COR-L47 (cell line): ENCODE measurements at regions not wholly inside any gene's neighbourhood (a gene's known extent, or its start where the extent isn't known, plus 50 kb on each side); places are given as distances from the start of the nearest gene placed in this dataset.
"Not testable (repeated sequence)": the region's sequence is repeated elsewhere in the genome, so short reads cannot be mapped to it uniquely, and the experiment has no call there.

Source experiments
- DNase-seq: peaks from one replicate; lab custom pipeline; 2025; lab: John Stamatoyannopoulos, UW

DNA sequence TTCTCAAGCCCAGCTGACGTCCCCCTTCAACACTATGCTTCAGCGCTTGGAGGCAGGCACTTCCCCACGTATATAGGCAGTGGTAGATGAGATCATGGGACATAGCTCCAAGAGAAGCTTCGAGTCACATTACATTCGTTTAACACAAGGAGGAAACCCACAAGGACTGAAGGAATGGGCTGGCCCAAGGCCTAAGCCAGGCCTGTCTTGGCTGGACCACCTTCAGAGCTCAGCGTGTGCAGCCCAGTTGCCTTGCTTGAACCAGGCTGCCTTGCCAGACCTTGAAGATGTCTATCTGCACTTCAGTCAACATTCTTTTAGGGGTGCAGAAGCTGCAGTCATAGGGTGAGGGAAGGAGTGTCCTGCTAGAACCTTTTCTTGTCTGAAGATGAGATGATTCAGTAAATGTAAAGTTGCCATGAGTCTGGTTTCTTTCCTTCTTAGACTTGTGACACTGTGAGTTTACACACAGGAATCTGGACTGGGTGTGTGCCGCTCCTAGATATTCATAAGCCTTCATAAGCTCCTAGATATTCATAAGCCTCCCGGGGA is 144.1 kb upstream of the RBPJ start:
- no peak for DNase-seq

DNA sequence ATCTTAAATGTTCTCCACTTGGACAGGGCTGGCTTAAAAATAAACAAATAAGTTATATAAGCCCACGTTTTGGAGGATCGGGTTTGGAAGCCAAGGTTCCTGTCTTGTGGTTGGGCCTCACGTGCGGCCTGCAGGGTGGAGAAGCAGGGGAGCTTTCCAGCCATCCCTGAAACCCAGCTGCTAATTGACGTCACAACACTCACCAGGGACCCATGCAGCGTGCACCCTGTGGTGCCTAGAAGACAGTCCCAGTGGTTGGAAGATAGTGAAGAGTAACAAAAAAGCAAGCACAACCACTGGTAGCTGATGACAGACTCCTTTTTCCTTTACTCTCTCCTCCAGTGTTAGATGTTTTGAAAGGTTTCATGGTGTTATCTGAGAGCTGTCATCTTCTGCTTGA is 142.0 kb upstream of the RBPJ start:
- no peak for DNase-seq

DNA sequence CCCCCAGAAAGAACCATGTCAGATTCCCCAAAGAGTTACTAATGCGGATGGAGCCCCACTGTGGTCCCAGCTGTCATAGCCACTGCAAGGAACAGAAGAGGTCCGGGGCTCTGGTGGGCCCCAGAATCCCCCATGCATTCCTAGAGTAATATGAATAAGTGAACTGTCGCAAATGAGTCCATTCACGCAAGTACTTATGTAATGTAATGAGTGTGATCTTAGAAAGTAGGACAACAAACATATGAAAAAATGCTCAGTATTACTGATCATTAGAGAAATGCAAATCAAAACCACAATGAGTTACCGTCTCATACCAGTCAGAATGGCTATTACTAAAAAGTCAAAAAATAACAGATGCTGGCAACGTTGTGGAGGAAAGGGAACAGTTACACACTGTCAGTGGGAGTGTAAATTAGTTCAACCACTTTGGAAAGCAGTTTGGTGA is 141.5 kb upstream of the RBPJ start:
- no peak for DNase-seq

DNA sequence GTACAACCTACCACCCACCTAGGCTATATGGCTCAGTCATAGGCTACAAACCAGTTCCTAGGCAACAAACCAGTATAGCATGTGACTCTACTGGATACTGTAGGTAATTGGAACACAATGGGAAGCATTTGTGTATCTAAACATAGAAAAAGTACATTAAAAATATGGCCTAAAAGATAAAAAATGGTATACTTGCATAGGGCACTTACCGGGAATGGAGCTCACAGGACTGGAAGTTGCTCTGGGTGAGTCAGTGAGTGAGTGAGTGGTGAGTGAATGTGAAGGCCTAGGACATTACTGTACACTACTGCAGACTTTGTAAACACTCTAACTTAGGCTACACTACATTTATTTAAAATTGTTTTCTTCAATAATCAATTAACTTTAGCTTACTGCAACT is 139.2 kb upstream of the RBPJ start:
- DNase-seq = no peak

DNA sequence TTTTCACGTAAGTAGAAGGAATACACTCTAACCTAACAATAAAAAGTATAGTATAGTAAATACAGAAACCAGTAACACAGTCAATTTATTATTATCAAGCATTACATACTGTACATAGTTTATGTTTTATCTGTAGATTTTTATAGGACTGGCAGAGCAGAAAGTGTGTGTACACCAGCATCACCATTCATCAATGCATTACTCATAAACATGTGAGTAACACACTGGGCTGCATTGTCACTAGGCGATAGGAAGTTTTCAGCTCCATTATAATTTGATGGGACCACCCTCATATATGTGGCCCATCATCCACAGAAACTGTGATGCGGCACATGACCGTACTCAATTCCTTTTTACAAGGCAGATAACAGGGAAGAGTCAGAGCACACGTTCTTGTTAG is 137.8 kb upstream of the RBPJ start:
- DNase-seq = no peak

DNA sequence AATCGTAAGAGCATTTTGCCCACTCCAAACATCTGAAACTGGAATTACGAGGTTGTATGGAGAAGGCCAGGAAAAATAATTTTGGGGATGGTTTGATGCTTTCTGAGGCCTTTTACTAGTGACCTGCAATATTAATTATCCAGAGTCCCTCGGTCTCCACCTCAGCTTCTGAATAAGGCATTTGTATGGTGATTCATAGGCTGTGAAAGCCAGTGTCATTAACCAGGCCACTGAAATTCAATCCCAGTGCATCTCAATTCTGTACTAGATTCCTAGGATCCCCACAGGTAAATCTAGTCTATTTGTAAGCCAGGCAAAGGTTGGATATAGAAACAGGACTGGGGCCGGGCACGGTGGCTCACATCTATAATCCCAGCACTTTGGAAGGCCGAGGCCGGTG is 135.4 kb upstream of the RBPJ start:
- no peak for DNase-seq

DNA sequence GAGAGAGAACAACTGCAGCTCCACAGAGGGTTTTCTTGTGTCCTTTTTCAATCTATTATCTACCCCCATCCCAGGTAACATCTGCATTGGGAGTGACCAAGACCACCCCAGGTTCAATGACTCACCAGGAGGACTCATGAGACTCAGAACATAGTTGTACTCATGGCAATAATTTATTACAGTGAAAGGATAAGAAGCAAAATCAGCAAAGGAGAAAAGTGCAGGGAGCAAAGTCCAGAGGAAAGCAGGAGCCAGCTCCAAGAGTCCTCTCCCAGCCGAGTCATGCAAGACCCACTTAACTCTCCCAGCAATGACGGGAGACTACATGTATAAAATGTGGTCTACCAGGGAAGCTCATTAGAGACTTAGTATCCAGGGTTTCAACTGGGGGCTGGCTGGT is 129.5 kb upstream of the RBPJ start:
- DNase-seq = no peak

DNA sequence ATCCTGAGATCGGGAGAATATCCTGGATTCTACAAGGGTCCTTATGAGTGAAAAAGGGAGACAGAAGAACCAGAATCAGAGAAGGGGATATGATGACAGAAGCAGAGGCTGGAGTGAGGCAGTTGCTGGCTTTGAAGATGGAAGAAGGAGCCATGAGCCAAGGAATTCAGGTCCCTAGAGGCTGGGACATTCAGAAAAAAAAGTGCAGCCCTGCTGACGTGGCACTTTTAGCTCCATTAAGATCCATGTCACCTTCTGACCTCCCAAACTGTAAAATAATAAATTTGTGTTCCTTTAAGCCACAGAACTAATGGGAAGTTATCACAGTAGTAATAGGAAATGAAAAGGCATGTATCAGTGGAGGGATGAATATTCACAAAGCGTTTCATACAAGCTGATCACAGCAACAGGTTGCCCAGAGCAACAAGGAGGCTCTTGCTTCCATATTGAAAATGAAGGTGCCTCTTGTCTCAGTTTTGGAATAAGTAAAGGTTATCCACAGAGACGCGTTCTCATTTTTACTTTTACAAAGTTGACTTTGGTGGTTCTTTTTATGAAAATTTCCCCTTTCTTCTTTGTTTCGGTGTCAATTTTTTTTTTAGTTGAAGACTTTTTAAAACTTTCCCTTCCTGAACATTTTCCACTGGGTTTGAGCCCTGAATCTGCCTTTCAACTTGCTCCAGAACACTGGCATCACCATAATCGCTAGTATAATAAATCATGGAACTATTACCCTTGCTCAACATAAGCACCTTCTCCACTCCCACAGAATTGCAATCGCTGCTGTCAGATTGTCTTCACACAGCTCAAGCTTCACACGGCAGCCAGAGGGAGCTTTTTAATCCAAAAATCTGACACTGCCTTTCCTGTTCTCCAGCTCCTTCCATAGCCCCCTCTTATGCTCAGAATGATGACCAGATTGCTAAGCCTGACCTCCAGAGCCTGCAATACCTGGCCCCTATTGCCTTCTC is 127.6 kb upstream of the RBPJ start:
- no peak for DNase-seq

DNA sequence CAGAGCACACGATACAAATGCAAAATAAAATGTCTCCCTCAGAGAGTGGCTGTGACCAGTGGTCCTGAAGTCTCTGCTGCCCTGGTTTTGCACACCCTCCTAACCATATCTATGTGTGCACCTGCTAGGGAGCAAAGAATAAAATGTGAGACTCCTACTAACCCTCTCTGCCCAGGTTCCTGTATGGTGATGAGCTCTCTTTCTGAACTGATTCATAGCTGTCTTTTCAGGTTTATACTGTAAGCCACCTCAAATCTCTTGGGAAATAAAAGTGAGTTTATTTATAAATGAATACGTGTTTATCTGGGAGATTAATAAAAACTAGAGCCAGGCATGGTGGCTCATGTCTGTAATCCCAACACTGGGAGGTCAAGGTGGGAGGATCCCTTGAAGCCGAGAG is 126.0 kb upstream of the RBPJ start:
- no peak for DNase-seq

DNA sequence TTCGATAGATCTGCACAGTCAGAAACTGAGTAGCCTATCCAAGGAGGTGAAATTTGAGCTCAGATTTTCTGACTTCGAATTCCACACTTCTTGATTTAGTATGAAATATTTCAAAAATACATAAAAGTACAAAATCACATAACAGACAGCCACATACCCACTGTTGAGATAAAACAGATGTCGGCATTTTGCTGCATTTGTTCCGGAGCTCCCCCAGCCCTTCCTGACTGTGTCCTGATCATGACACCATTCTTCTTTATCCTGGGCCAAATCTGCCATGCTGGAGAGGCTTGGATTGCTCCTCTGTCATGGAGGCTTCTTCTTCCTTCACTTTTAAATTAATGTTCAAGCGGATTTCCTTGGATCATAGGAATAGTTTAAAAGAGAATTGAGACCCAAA is 124.2 kb upstream of the RBPJ start:
- DNase-seq = no peak

DNA sequence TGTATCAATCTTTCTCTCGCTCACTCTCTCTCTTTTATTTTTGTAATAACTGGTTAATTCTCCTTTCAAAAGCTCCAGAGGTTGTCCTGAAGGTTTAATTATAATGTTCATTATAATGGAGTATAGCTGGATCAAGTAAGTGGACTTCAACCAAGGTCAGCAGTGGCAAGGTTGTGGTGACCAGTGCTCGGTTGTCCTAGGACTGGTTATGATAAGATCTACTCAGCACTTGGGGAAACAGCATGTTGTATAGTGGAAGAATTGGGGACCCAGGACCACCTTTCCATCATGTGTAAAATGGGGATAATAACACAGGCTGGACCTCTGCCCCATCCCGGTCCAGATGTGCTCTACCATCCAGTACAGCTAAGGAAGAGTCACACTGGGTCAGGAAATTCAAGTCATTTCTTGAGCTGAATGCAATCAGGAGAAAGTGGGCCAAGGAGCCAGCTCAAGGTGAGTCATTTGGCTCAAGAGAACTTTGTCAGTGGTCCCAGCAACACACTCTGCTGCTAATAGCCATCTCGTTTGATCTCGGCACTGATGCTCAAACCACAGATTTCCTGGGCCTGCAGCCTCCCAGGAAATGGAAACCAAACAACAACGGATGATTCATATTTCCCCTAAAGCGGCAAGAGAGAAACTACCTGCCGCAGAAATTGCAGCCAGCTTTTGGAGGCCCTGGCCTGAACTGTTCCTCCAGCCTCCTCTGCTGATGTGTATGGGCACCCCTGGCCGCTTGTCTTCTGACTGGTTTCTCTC is 123.6 kb upstream of the RBPJ start:
- no peak for DNase-seq

DNA sequence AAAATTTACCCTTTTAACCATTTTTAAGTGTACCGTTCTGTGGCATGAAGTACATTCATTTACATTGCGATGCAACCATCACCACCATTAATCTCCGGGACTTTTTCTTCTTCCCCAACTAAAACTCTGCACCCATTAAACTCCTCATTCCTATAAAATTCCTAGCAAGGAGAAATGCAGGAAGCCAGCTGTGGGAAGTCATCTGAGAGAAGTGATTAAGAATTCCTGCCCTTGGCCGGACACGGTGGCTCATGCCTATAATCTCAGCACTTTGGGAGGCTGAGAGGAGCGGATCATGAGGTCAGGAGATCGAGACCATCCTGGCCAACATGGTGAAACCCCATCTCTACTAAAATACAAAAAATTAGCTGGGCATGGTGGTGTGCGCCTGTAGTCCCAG is 121.9 kb upstream of the RBPJ start:
- DNase-seq = not testable (repeated sequence)

DNA sequence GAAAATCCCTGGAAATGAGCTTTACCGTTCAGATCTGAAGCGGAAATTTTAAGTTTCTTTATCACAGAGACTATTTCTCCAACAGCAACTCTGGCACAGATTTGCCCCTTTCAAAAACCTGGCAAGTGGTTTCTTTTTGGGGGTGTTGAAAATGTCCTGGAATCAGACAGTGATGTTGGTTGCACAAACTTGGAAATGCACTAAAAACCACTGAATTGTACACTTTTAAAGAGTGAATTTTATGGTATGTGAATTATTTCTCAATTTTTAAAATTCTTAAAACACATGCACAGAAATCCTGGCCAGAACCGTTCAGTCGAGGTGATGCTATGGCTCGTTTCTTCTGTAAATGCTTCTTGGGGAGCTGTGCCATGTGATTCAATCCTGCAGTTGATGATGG is 121.2 kb upstream of the RBPJ start:
- no peak for DNase-seq

DNA sequence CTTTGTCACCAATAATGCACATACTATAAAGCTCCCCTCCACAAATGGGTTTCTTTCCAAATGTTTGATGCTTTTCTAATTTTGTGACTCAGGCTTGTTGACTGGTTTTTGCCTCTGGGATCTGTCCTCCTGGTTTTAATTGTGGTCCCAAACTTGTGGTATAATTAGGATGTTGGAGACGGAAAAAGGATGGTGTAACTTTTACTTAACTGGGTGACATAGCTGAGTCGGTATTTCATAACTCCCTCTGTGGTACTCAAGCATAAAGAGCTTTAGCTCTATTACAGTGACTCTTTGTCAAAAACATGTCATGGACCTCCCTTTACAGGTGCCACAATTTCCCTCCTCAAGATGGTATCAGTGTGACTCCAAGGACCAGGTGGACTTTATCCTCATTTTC is 119.7 kb upstream of the RBPJ start:
- DNase-seq = no peak

DNA sequence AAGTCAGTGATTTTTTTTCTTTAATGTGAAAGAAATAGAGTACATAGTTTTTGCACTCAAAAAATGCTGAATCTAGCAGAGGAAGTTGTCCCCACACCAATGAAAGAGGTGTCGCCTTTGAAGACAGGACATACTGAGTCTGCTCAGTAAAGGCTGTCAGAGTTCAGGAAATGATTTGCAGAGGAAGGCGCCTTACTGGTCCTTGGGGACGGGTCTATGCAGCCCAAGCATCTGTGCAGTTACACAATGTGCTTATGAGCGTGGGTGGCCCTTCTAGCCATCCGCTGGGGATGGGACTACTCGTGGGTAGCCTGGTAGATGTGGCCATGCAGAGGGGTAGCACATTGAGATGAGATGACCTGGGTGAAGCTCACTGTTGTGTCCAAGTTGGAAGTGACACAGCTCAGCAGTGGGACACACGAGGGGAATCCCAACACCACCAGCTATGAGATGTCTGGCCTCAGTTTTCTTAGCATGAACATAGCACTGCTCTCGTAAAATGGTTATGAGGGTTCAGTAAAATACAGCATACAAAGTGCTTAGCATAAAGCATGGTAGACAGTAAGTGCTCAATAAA is 116.5 kb upstream of the RBPJ start:
- no peak for DNase-seq

DNA sequence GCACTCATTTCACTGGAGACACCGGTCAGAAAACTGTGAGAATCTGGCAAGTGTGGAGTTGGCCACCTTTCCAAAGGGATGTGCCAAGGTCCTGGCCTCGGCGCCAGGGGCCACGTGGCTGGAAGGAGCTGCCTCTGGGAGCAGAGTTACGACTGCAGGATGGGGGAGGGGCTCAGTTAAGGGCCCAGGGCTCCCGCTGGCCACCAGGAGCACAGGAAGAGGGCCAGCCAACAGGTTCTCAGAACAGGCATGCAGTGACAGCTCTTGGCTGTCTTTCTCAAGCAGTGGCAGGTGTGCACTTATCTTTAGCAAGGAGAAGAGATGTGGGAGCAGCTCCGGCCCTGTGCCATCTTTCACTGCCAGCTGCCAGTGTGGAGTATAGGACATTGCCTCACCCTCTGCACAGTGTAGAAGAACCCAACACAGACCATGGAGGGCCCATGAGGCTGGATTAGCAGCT is 115.9 kb upstream of the RBPJ start:
- no peak for DNase-seq

DNA sequence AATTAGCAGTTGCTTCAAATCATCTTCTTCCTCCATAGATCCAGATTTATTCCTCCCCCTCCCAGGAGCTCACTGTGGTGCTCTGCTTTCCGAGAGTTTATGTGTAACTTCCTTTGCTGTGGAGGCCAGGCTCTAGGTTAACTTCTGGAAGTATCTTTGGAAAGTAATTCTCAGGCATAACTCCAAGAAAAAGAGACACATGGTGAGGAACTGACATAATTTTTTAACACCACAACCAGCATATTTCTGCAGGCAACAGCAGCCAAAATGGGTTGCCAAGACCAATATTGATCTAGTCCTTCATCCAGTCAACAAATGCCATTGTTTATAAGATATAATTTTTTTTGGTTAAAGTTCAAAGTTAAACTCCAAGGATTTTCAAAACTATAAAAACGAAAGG is 114.5 kb upstream of the RBPJ start:
- DNase-seq = no peak

DNA sequence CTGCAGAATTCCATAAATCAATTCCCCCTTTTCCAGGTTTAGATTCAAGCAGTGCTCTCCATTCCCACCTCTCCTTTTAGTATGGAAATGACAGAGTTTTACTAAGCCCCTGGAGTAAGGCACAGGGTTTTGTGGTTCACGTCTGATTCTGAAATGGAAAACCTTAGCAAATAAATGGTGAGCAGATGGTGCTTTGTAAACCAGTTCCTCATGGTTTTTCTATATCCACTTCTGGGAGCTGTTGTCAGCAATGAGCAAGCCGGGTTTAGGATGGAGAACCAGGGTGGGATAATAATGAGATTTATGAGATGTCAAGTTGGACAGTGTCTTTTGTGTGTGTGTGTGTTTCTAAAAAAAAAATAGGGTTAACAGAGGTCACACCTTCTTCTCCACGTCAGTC is 113.8 kb upstream of the RBPJ start:
- DNase-seq = no peak

DNA sequence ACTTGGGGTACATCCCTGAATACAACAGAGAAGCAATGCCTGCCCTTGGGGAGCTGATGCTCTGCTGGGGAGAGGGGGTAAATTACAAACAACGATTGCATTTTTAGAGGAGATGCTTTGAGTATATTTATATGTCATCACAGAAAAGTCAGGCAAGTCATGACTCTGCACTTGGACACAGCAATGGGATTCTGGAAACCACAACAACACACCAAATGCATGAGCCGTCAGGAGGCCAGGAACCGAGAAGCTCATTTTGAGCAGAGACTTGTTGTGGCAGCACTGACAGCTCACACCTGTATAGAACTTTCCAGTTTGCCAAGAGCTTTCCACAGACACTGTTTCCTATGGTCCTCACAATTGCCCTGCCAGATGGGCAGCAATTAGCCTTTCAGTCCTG is 113.2 kb upstream of the RBPJ start:
- DNase-seq = no peak

DNA sequence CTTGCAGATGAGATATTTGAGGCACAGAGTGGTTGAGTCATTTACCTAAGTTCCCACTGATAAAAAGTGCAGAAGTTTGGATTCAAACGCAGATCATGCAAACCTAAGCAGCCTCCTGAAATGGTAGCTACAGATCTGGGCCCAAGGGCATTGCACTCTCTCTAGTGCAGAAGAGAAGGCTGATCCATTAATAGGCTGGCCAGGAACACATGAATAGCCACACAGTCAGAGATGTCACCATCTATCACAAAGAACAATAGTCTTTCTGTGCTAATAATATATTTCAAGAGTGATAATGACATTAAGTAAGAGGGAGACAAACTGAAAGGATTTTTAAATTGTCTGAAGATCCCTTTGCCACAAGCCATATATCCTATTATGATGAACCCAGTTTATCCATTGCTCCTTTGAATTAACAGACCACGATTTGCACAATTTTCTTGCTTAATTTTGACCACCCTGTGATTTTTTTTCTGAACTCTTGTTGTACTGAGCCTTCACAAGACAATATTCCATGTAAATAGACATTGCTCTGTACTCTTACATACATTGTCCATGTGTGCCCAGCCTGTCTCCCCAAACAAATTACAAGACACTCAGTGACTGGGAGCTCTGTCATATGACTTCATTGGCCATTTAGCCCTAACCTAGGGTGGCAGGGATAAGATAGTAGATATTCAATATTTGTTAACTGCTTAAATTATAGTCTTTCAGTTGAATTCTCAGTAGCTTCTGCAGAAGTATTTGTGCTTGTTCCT is 112.4 kb upstream of the RBPJ start:
- no peak for DNase-seq

DNA sequence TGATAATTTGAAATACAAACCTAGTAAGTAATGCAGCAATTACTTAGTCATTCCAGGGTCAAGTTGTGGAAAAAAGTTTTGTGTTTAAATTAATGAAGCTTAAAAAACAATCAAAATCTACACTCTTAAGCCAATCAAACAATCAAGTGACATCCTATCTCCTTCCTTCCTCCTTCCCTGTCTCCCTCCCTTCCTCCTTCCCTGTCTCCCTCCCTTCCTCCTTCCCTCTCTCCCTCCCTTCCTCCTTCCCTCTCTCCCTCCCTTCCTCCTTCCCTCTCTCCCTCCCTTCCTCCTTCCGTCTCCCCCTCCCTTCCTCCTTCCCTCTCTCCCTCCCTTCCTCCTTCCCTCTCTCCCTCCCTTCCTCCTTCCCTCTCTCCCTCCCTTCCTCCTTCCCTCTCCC is 111.4 kb upstream of the RBPJ start:
- not testable (repeated sequence) for DNase-seq

DNA sequence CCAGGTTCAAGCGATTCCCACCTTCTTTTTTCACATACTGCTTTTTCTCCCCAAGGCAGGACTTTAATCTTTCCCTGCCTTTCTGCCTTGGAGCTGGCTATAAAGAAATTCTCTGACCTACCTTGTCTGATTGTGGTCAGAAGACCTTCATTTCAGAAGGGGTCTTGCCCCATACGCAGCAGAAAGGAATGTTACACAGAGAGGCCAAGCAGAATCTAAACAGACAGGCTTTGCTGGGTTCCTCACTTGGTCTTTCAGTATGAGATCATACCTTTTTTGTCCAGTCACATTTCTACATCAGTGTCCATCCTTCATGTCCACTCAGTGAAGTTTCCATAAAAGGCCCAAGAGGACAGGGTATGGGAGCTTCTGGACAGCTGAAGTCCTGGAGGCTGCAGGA is 108.3 kb upstream of the RBPJ start:
- DNase-seq = no peak
